H9 (cell line): ENCODE measurements at regions not wholly inside any gene's neighbourhood (a gene's known extent, or its start where the extent isn't known, plus 50 kb on each side); places are given as distances from the start of the nearest gene placed in this dataset.

ENCODE experiments used
- DNase-seq: peaks from one replicate; pipeline ENCODE4 v3.0.0-alpha.2; 2017
- H2AFZ ChIP-seq: one replicate; pipeline ENCODE4 v1.6.1; 2013; ENCODE audit warnings: mild to moderate bottlenecking, low read length, control low read depth, moderate library complexity
- H2AK5ac ChIP-seq: 2 replicates; pipeline ENCODE4 v1.6.1; 2013; ENCODE audit warnings: low read length, control low read depth, mixed read lengths; ENCODE audit not compliant: insufficient read length
- H2BK120ac ChIP-seq: one replicate; pipeline ENCODE4 v1.6.1; 2013; ENCODE audit warnings: low read depth, mild to moderate bottlenecking, low read length, control low read depth, inconsistent platforms; ENCODE audit not compliant: poor library complexity, severe bottlenecking
- H2BK12ac ChIP-seq: 2 replicates; pipeline ENCODE4 v1.6.1; 2013; ENCODE audit warnings: low read length, control low read depth, mixed read lengths, low read depth; ENCODE audit not compliant: insufficient read length
- H2BK15ac ChIP-seq: 2 replicates; pipeline ENCODE4 v1.6.1; 2013; ENCODE audit warnings: low read depth, low read length, control low read depth
- H2BK20ac ChIP-seq: one replicate; pipeline ENCODE4 v1.6.1; 2013; ENCODE audit warnings: low read depth, mild to moderate bottlenecking, low read length, control low read depth, inconsistent platforms; ENCODE audit not compliant: poor library complexity, severe bottlenecking
- H2BK5ac ChIP-seq: 2 replicates; pipeline ENCODE4 v1.6.1; 2013; ENCODE audit warnings: low read length, control low read depth, mixed read lengths; ENCODE audit not compliant: insufficient read length
- H3K14ac ChIP-seq: 2 replicates; pipeline ENCODE4 v1.6.1; 2013; ENCODE audit warnings: low read length, control low read depth; ENCODE audit not compliant: insufficient read depth
- H3K18ac ChIP-seq: 2 replicates; pipeline ENCODE4 v1.6.1; 2013; ENCODE audit warnings: low read depth, mild to moderate bottlenecking, mixed read lengths, low read length, control low read depth; ENCODE audit not compliant: insufficient read length
- H3K23ac ChIP-seq: 2 replicates; pipeline ENCODE4 v1.6.1; 2013; ENCODE audit warnings: low read length, control low read depth, mixed read lengths, low read depth; ENCODE audit not compliant: insufficient read length
- H3K23me2 ChIP-seq: 2 replicates; pipeline ENCODE4 v1.6.1; 2013; ENCODE audit warnings: low read depth, mild to moderate bottlenecking, mixed read lengths, low read length, control low read depth; ENCODE audit not compliant: insufficient read length, poor library complexity, severe bottlenecking
- H3K27ac ChIP-seq: 2 replicates; pipeline ENCODE4 v1.5.1; 2013; ENCODE audit warnings: low read length, control low read depth, mixed read lengths, low read depth; ENCODE audit not compliant: insufficient read length
- H3K27me3 ChIP-seq: 2 replicates; pipeline ENCODE4 v1.6.1; 2013; ENCODE audit warnings: low read length, control low read depth, inconsistent platforms; ENCODE audit not compliant: insufficient read depth
- H3K4ac ChIP-seq: 2 replicates; pipeline ENCODE4 v1.6.1; 2013; ENCODE audit warnings: low read depth, mild to moderate bottlenecking, control low read depth, inconsistent platforms, low read length, moderate library complexity
- H3K4me1 ChIP-seq: 2 replicates; pipeline ENCODE4 v1.6.1; 2013; ENCODE audit warnings: low read length, control low read depth, inconsistent platforms; ENCODE audit not compliant: insufficient read depth
- H3K4me2 ChIP-seq: 2 replicates; pipeline ENCODE4 v1.6.1; 2013; ENCODE audit warnings: low read length, control low read depth, mixed read lengths; ENCODE audit not compliant: insufficient read length, insufficient read depth
- H3K56ac ChIP-seq: 2 replicates; pipeline ENCODE4 v1.6.1; 2013; ENCODE audit warnings: low read depth, mild to moderate bottlenecking, mixed read lengths, low read length, control low read depth; ENCODE audit not compliant: insufficient read length
- H3K79me1 ChIP-seq: 2 replicates; pipeline ENCODE4 v1.6.1; 2013; ENCODE audit warnings: low read depth, mild to moderate bottlenecking, moderate library complexity, low read length, control low read depth, inconsistent platforms; ENCODE audit not compliant: insufficient read depth, poor library complexity, severe bottlenecking
- H3K79me2 ChIP-seq: 2 replicates; pipeline ENCODE4 v1.6.1; 2013; ENCODE audit warnings: low read length, control low read depth, inconsistent platforms; ENCODE audit not compliant: insufficient read depth
- H3K9ac ChIP-seq: 2 replicates; pipeline ENCODE4 v1.6.1; 2013; ENCODE audit warnings: low read length, control low read depth, mixed read lengths; ENCODE audit not compliant: insufficient read length; ENCODE audit errors: extremely low read depth
- H3K9me3 ChIP-seq: one replicate; pipeline ENCODE4 v1.6.1; 2013; ENCODE audit warnings: low read depth, low read length, inconsistent platforms; ENCODE audit not compliant: control insufficient read depth
- H3T11ph ChIP-seq: one replicate; pipeline ENCODE4 v1.6.1; 2013; ENCODE audit warnings: mild to moderate bottlenecking, low read length, control low read depth, inconsistent platforms
- H4K20me1 ChIP-seq: one replicate; pipeline ENCODE4 v1.6.1; 2013; ENCODE audit not compliant: control insufficient read depth, insufficient read length, insufficient read depth
- H4K5ac ChIP-seq: 2 replicates; pipeline ENCODE4 v1.6.1; 2013; ENCODE audit warnings: low read depth, mild to moderate bottlenecking, mixed read lengths, low read length, control low read depth; ENCODE audit not compliant: insufficient read length
- H4K8ac ChIP-seq: replicated peaks from 2 replicates; pipeline ENCODE4 v1.6.1; 2013; ENCODE audit warnings: low read length, control low read depth, mixed read lengths, low read depth; ENCODE audit not compliant: insufficient read length
- H4K91ac ChIP-seq: 2 replicates; pipeline ENCODE4 v1.6.1; 2013; ENCODE audit warnings: low read depth, mild to moderate bottlenecking, moderate library complexity, mixed read lengths, low read length, control low read depth; ENCODE audit not compliant: insufficient read length
- H3K27ac Mint-ChIP-seq, 3 experiments: 2 replicates in 2 of 3; 3 replicates in 1 of 3; pipeline ENCODE4 v1.8.0; 2020 to 2021; ENCODE audit warnings: mixed read lengths in 3 of 3, mild to moderate bottlenecking in 1 of 3, moderate library complexity in 1 of 3
- H3K27me3 Mint-ChIP-seq: 2 replicates; pipeline ENCODE4 v1.8.0; 2021; ENCODE audit warnings: low read depth, mild to moderate bottlenecking, moderate library complexity, mixed read lengths
- H3K36me3 Mint-ChIP-seq, 3 experiments: 2 replicates in 2 of 3; 3 replicates in 1 of 3; pipeline ENCODE4 v1.8.0; 2020 to 2021; ENCODE audit warnings: low read depth in 3 of 3, mixed read lengths in 3 of 3; ENCODE audit not compliant: insufficient read depth in 1 of 3
- H3K4me1 Mint-ChIP-seq, 2 experiments: 2 replicates each; pipeline ENCODE4 v1.8.0; 2020; ENCODE audit warnings: mixed read lengths in 2 of 2
- H3K4me3 Mint-ChIP-seq, 2 experiments: 2 replicates in 1 of 2; 3 replicates in 1 of 2; pipeline ENCODE4 v1.8.0; 2020 to 2021; ENCODE audit warnings: mild to moderate bottlenecking in 2 of 2, mixed read lengths in 2 of 2, moderate library complexity in 1 of 2
- H3K9me3 Mint-ChIP-seq, 2 experiments: 2 replicates in 1 of 2; 3 replicates in 1 of 2; pipeline ENCODE4 v1.8.0; 2020; ENCODE audit warnings: mild to moderate bottlenecking in 2 of 2, mixed read lengths in 2 of 2, moderate library complexity in 1 of 2
- CTCF ChIP-seq: fragments of 200-600 bp; sonication (generic); conservative IDR thresholded peaks from 3 replicates; pipeline ENCODE4 v1.8.0; 2021; ENCODE audit warnings: antibody characterized with exemption, mild to moderate bottlenecking
- WGBS: extraction: QIAGEN DNeasy Blood & Tissue Kit; methylation state at CpG from one replicate; pipeline ENCODE4 v1.1.7; 2013; ENCODE audit warnings: missing lambda C conversion rate, low lambda C conversion rate, mixed read lengths; ENCODE audit not compliant: insufficient read length; ENCODE audit errors: extremely low coverage; 5-methylcytosine and 5-hydroxymethylcytosine counted together

- no peak overlapping the region for H3K27ac ChIP-seq
- H3K4me3 Mint-ChIP-seq: no peak overlapping the region
- H3K27ac Mint-ChIP-seq: no peak overlapping the region; a peak in 1 of 7 replicates
- no peak overlapping the region for H3T11ph ChIP-seq
- no peak overlapping the region for H2BK5ac ChIP-seq
- no peak overlapping the region for H3K23ac ChIP-seq
- no peaks in the 10 kb centered on the region for H3K9me3 ChIP-seq
- no peaks in the 10 kb centered on the region for H3K79me1 ChIP-seq
- H3K27me3 ChIP-seq: no peaks in the 10 kb centered on the region
- H3K4me1 ChIP-seq: no peaks in the 10 kb centered on the region
- no peak overlapping the region for H3K9ac ChIP-seq
- no peak overlapping the region for H2AK5ac ChIP-seq
- no peaks in the 10 kb centered on the region for H3K36me3 Mint-ChIP-seq
- H3K56ac ChIP-seq: no peak overlapping the region
- H2BK20ac ChIP-seq: no peak overlapping the region
- no peaks in the 10 kb centered on the region for H3K79me2 ChIP-seq
- H3K4ac ChIP-seq: no peak overlapping the region
- H2BK120ac ChIP-seq: no peak overlapping the region
- no peak overlapping the region for H2BK15ac ChIP-seq
- no peak overlapping the region for H3K18ac ChIP-seq
- H3K14ac ChIP-seq: no peak overlapping the region
- H3K4me1 Mint-ChIP-seq: no peaks in the 10 kb centered on the region
- WGBS: no CpG with 5 or more reads among the region's 1 CpG
- H4K8ac ChIP-seq: no peak overlapping the region
- no peak overlapping the region for H2BK12ac ChIP-seq
- H4K91ac ChIP-seq: no peak overlapping the region
- DNase-seq: no peak
- H4K5ac ChIP-seq: no peak overlapping the region
- no peak overlapping the region for H2AFZ ChIP-seq
- no peaks in the 10 kb centered on the region for H3K23me2 ChIP-seq
- TF ChIP-seq CTCF: no peak
- no peaks in the 10 kb centered on the region for H3K9me3 Mint-ChIP-seq
- no peaks in the 10 kb centered on the region for H3K27me3 Mint-ChIP-seq
- H3K4me2 ChIP-seq: no peak overlapping the region
- H4K20me1 ChIP-seq: no peaks in the 10 kb centered on the region
These were observed 535.2 kb upstream of the EPHA7 start for GRCh38 chr6:93954584-93954983.
